ENCODE measurements at regions not wholly inside any gene's neighbourhood (a gene's known extent, or its start where the extent isn't known, plus 50 kb on each side); places are given as distances from the start of the nearest gene placed in this dataset.

GRCh38 chr3:18807593-18807992, 340.7 kb upstream of the KCNH8 start:
- dilution Hi-C loops (cut with MboI; ENCODE audit: extremely low pct_ligation_motif_present, low sequenced_read_pairs): no loop called here
- DNase-seq (ENCODE audit: low read depth, low spot score) (no peak), FAIRE-seq (no peak)
- H3K36me3 ChIP-seq (ENCODE audit: control insufficient read depth in 2 of 2, extremely low read depth in 1 of 2, insufficient read depth in 2 of 2, low read length in 2 of 2): no peaks in the 10 kb centered on the region
- no peak overlapping the region for H3K4me3 ChIP-seq (ENCODE audit: control insufficient read depth in 2 of 3, extremely low read depth in 1 of 3, insufficient read depth in 2 of 3, low read depth in 1 of 3, low read length in 3 of 3)
- H3K27ac ChIP-seq (ENCODE audit: control insufficient read depth, insufficient read depth, low read length): no peak overlapping the region
- no peaks in the 10 kb centered on the region for H3K79me2 ChIP-seq (ENCODE audit: control insufficient read depth, insufficient read depth, low read length)
- no peaks in the 10 kb centered on the region for H3K27me3 ChIP-seq (ENCODE audit: control insufficient read depth, extremely low read depth, insufficient read depth, low read length)
- no peak overlapping the region for H2AFZ ChIP-seq (ENCODE audit: control insufficient read depth, low read length)
- no peak overlapping the region for H3K4me2 ChIP-seq (ENCODE audit: control insufficient read depth, extremely low read depth, insufficient read depth, low read depth, low read length)
- H3K4me1 ChIP-seq (ENCODE audit: control insufficient read depth, extremely low read depth, insufficient read depth, low read length): no peaks in the 10 kb centered on the region
- H3K9me3 ChIP-seq (ENCODE audit: control insufficient read depth, low read depth, low read length): no peaks in the 10 kb centered on the region
- no peaks in the 10 kb centered on the region for H3K9me1 ChIP-seq (ENCODE audit: control insufficient read depth, extremely low read depth, insufficient read depth, low read length)
- H4K20me1 ChIP-seq (ENCODE audit: control insufficient read depth, extremely low read depth, insufficient read depth, low read length): no peaks in the 10 kb centered on the region
- TF ChIP-seq CTCF (optimal IDR thresholded peaks at IDR 0.05 in 1 of 3, IDR thresholded peaks at IDR 0.05 in 1 of 3, conservative IDR thresholded peaks at IDR 0.05 in 1 of 3; ENCODE audit: extremely low read depth in 1 of 3, insufficient read depth in 2 of 3, low read length in 3 of 3) (no peak), EZH2 (IDR thresholded peaks at IDR 0.05; ENCODE audit: low read length) (no peak)
- no peak overlapping the region for H3K9ac ChIP-seq (ENCODE audit: control insufficient read depth, extremely low read depth, insufficient read depth, low read length)

GRCh38 chr3:18806633-18807032, 341.7 kb upstream of the KCNH8 start:
- Histone ChIP-seq H3K79me2 (ENCODE audit: control insufficient read depth, insufficient read depth, low read length) (no peaks in the 10 kb centered on the region), H3K36me3 (ENCODE audit: control insufficient read depth in 2 of 2, extremely low read depth in 1 of 2, insufficient read depth in 2 of 2, low read length in 2 of 2) (no peaks in the 10 kb centered on the region), H3K9me3 (ENCODE audit: control insufficient read depth, low read depth, low read length) (no peaks in the 10 kb centered on the region), H4K20me1 (ENCODE audit: control insufficient read depth, extremely low read depth, insufficient read depth, low read length) (no peaks in the 10 kb centered on the region), H3K27me3 (ENCODE audit: control insufficient read depth, extremely low read depth, insufficient read depth, low read length) (no peaks in the 10 kb centered on the region), H3K9me1 (ENCODE audit: control insufficient read depth, extremely low read depth, insufficient read depth, low read length) (no peaks in the 10 kb centered on the region), H3K4me2 (ENCODE audit: control insufficient read depth, extremely low read depth, insufficient read depth, low read depth, low read length) (no peak overlapping the region), H3K9ac (ENCODE audit: control insufficient read depth, extremely low read depth, insufficient read depth, low read length) (no peak overlapping the region), H3K4me1 (ENCODE audit: control insufficient read depth, extremely low read depth, insufficient read depth, low read length) (no peaks in the 10 kb centered on the region), H3K27ac (ENCODE audit: control insufficient read depth, insufficient read depth, low read length) (no peak overlapping the region), H2AFZ (ENCODE audit: control insufficient read depth, low read length) (no peak overlapping the region), H3K4me3 (ENCODE audit: control insufficient read depth in 2 of 3, extremely low read depth in 1 of 3, insufficient read depth in 2 of 3, low read depth in 1 of 3, low read length in 3 of 3) (no peak overlapping the region)
- dilution Hi-C loops (cut with MboI; ENCODE audit: extremely low pct_ligation_motif_present, low sequenced_read_pairs): no loop called here
- DNase-seq (ENCODE audit: low read depth, low spot score) (no peak), FAIRE-seq (no peak)
- TF ChIP-seq EZH2 (IDR thresholded peaks at IDR 0.05; ENCODE audit: low read length) (no peak), CTCF (optimal IDR thresholded peaks at IDR 0.05 in 1 of 3, IDR thresholded peaks at IDR 0.05 in 1 of 3, conservative IDR thresholded peaks at IDR 0.05 in 1 of 3; ENCODE audit: extremely low read depth in 1 of 3, insufficient read depth in 2 of 3, low read length in 3 of 3) (no peak)

Measured in keratinocyte (primary cell).